SU-DHL-6 (cell line): ENCODE measurements at regions not wholly inside any gene's neighbourhood (a gene's known extent, or its start where the extent isn't known, plus 50 kb on each side); places are given as distances from the start of the nearest gene placed in this dataset.
A peak's percentile ranks its signal among the peaks of the same experiment; 100 is the strongest.
"Not testable (repeated sequence)": the region's sequence is repeated elsewhere in the genome, so short reads cannot be mapped to it uniquely, and the experiment has no call there.

Source experiments
- H2AFZ ChIP-seq: fragments of 200-600 bp; sonication (generic); 2 replicates; pipeline ENCODE4 v1.6.1; 2014; ENCODE audit warnings: low read depth, mild to moderate bottlenecking, moderate library complexity, mixed read lengths, antibody characterized with exemption, low read length; ENCODE audit not compliant: severe bottlenecking
- H3F3A ChIP-seq: fragments of 200-600 bp; shearing (Covaris generic); 2 replicates; pipeline ENCODE4 v1.6.0; 2016; ENCODE audit warnings: antibody characterized with exemption, mild to moderate bottlenecking; ENCODE audit not compliant: insufficient read depth
- H3K27ac ChIP-seq: fragments of 200-600 bp; sonication (generic); 2 replicates; pipeline ENCODE4 v1.5.1; 2016; ENCODE audit warnings: low read depth, mild to moderate bottlenecking, low read length, moderate library complexity, mixed read lengths
- H3K27me3 ChIP-seq: fragments of 200-600 bp; sonication (generic), shearing (Covaris generic); 2 replicates; pipeline ENCODE4 v1.6.0; 2014; ENCODE audit warnings: mild to moderate bottlenecking, low read length
- H3K36me3 ChIP-seq: fragments of 200-600 bp; sonication (generic); 2 replicates; pipeline ENCODE4 v1.6.1; 2014; ENCODE audit warnings: mild to moderate bottlenecking, low read length, mixed read lengths
- H3K4me2 ChIP-seq: fragments of 300-600, 200-600 bp; shearing (Covaris generic), sonication (generic); 2 replicates; pipeline ENCODE4 v1.6.0; 2014; ENCODE audit warnings: low read length, low read depth, mild to moderate bottlenecking; ENCODE audit not compliant: poor library complexity, severe bottlenecking
- H3K4me3 ChIP-seq: fragments of 200-600 bp; sonication (generic); 2 replicates; pipeline ENCODE4 v1.5.1; 2014; ENCODE audit warnings: antibody characterized with exemption, low read length, mild to moderate bottlenecking, mixed read lengths; ENCODE audit not compliant: insufficient read depth, poor library complexity, severe bottlenecking
- H3K79me2 ChIP-seq: fragments of 200-600 bp; sonication (generic); 2 replicates; pipeline ENCODE4 v1.6.1; 2014; ENCODE audit warnings: mild to moderate bottlenecking, low read length, moderate library complexity; ENCODE audit not compliant: insufficient read depth
- H3K9ac ChIP-seq: fragments of 200-600 bp; sonication (generic); 2 replicates; pipeline ENCODE4 v1.7.0; 2014; ENCODE audit warnings: mild to moderate bottlenecking, low read length
- H3K9me2 ChIP-seq: fragments of 200-600 bp; sonication (generic); replicated peaks from 2 replicates; pipeline ENCODE4 v1.6.1; 2014; ENCODE audit warnings: low read length; ENCODE audit not compliant: insufficient read depth
- H3K9me3 ChIP-seq: fragments of 200-600 bp; sonication (generic); 2 replicates; pipeline ENCODE4 v1.6.1; 2014; ENCODE audit warnings: low read length, mixed read lengths; ENCODE audit not compliant: insufficient read depth
- H4K20me1 ChIP-seq: fragments of 200-600 bp; sonication (generic); 2 replicates; pipeline ENCODE4 v1.6.1; 2014; ENCODE audit warnings: low read depth, mild to moderate bottlenecking, antibody characterized with exemption, low read length, moderate library complexity, mixed read lengths
- CTCF ChIP-seq: fragments of 200-600 bp; sonication (generic); IDR thresholded peaks from one replicate; pipeline ENCODE4 v1.5.1; 2017; ENCODE audit warnings: antibody characterized with exemption, mild to moderate bottlenecking, low read length, moderate library complexity; ENCODE audit not compliant: insufficient read depth, poor library complexity, severe bottlenecking
- EZH2phosphoT487 ChIP-seq: fragments of 200-600 bp; sonication (generic), shearing (Covaris generic); conservative IDR thresholded peaks from 2 replicates; pipeline ENCODE4 v1.6.1; 2018; ENCODE audit warnings: mild to moderate bottlenecking, antibody characterized with exemption, low read length, moderate library complexity, mixed read lengths

- Histone ChIP-seq H3K79me2 (peaks cover 12% of the 10 kb centered on the region; the same call in 1 of the 2 replicates), H3K9me3 (peaks cover 3% of the 10 kb centered on the region; the same call in 1 of the 2 replicates), H3F3A (peaks cover 37% of the 10 kb centered on the region), H3K36me3 (peaks cover 4% of the 10 kb centered on the region), H2AFZ (no peak overlapping the region), H4K20me1 (no peaks in the 10 kb centered on the region), H3K9ac (peak overlapping the region; percentile 56), H3K4me3 (peak overlapping the region; percentile 39), H3K4me2 (peak overlapping the region; percentile 70), H3K27ac (peak overlapping the region; percentile 95), H3K27me3 (no peaks in the 10 kb centered on the region), H3K9me2 (no peaks in the 10 kb centered on the region)
- no peak for TF ChIP-seq CTCF
- no peak for TF ChIP-seq EZH2phosphoT487
Observed at GRCh38 chr19:28632371-28633080, 580.4 kb downstream of the UQCRFS1 start.

GRCh38 chr19:28631961-28632360 lies 581.0 kb downstream of the UQCRFS1 start:
- Histone ChIP-seq H3K4me3 (peak overlapping the region; percentile 39), H3K27ac (peak overlapping the region; percentile 95), H3K4me2 (peak overlapping the region; percentile 70), H3F3A (peaks cover 37% of the 10 kb centered on the region), H3K79me2 (peaks cover 12% of the 10 kb centered on the region; the same call in 1 of the 2 replicates), H3K9ac (peak overlapping the region; percentile 56), H3K9me3 (peaks cover 7% of the 10 kb centered on the region; the same call in 1 of the 2 replicates), H3K36me3 (peaks cover 5% of the 10 kb centered on the region), H2AFZ (peak overlapping the region; percentile 70), H4K20me1 (no peaks in the 10 kb centered on the region), H3K27me3 (no peaks in the 10 kb centered on the region), H3K9me2 (no peaks in the 10 kb centered on the region)
- TF ChIP-seq CTCF (no peak), EZH2phosphoT487 (no peak)

DNA sequence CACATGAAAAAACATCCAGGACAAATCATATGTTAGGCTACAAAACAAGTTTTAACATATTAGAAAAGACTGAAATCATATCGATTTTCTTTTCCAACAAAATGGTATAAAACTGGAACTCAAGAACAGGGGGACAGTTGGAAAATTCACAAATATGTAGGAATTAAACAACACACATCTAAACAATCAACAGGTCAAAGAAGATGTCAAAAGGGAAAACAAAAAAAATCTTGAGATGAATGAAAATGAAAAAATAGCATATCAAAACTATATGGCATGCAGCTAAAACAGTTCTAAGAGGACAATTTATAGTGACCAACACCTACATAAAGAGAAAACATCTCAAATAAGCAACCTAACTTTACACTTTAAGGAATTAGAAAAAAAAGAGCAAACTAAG lies 585.3 kb downstream of the UQCRFS1 start:
- peaks cover 28% of the 10 kb centered on the region for H3F3A ChIP-seq
- H3K9me3 ChIP-seq = peaks cover 8% of the 10 kb centered on the region; the same call in 1 of the 2 replicates
- H3K4me3 ChIP-seq = no peak overlapping the region
- H3K27me3 ChIP-seq = no peaks in the 10 kb centered on the region
- peaks cover 12% of the 10 kb centered on the region; the same call in 1 of the 2 replicates for H3K79me2 ChIP-seq
- H2AFZ ChIP-seq = no peak overlapping the region
- TF ChIP-seq EZH2phosphoT487 = no peak
- no peak overlapping the region for H3K4me2 ChIP-seq
- no peaks in the 10 kb centered on the region for H3K9me2 ChIP-seq
- no peak overlapping the region for H3K9ac ChIP-seq
- peaks cover 7% of the 10 kb centered on the region for H3K36me3 ChIP-seq
- no peak overlapping the region for H3K27ac ChIP-seq
- H4K20me1 ChIP-seq = no peaks in the 10 kb centered on the region

- not testable (repeated sequence) for H3K4me2 ChIP-seq, H3K9ac ChIP-seq, H3K36me3 ChIP-seq, H3K4me3 ChIP-seq, H3K9me2 ChIP-seq, H2AFZ ChIP-seq, H3K27ac ChIP-seq, H3K27me3 ChIP-seq, H4K20me1 ChIP-seq, H3K9me3 ChIP-seq
- Histone ChIP-seq H3F3A (peaks cover 16% of the 10 kb centered on the region), H3K79me2 (peaks cover 12% of the 10 kb centered on the region; the same call in 1 of the 2 replicates)
Observed at GRCh38 chr19:28626407-28626806, 586.5 kb downstream of the UQCRFS1 start.
